IMR-90 (cell line): ENCODE measurements at regions not wholly inside any gene's neighbourhood (a gene's known extent, or its start where the extent isn't known, plus 50 kb on each side); places are given as distances from the start of the nearest gene placed in this dataset.

ENCODE experiments used
- ATAC-seq: fragments of 200-7000 bp; cut with Tn5 transposase; 2 replicates; pipeline ENCODE4 v1.9.1; 2020; ENCODE audit warnings: low read depth, mild to moderate bottlenecking, moderate library complexity
- BruUV-seq: library from RNA; stranded (reverse); fragments of 400-500 nt; replicated peaks from 2 replicates; lab custom pipeline; 2021; lab: Mats Ljungman, UMichigan
- CTCF ChIA-PET: fragments of 300-600 bp; formaldehyde crosslinking; extraction: SDS; loops from one replicate; lab custom pipeline; 2021; ENCODE audit warnings: antibody characterized with exemption; lab: Yijun Ruan, JAX
- POLR2A ChIA-PET: fragments of 300-600 bp; sonication (Branson Sonifier 250); formaldehyde crosslinking; loops from one replicate; lab custom pipeline; 2022; ENCODE audit warnings: antibody characterized with exemption; ENCODE audit not compliant: unreplicated experiment; lab: Charles Lee
- DNase-seq: peaks from one replicate; pipeline ENCODE4 v3.0.0; 2013
- H2AFZ ChIP-seq: replicated peaks from 2 replicates; pipeline ENCODE3; 2013; ENCODE audit warnings: low read length, mild to moderate bottlenecking; ENCODE audit not compliant: poor library complexity
- H2AK5ac ChIP-seq: 2 replicates; pipeline ENCODE4 v1.6.1; 2013; ENCODE audit warnings: low read depth, low read length, inconsistent platforms
- H2AK9ac ChIP-seq: replicated peaks from 2 replicates; pipeline ENCODE3; 2013; ENCODE audit warnings: mild to moderate bottlenecking, low read depth, low read length, moderate library complexity; ENCODE audit not compliant: poor library complexity
- H2BK120ac ChIP-seq: 2 replicates; pipeline ENCODE4 v1.6.1; 2013; ENCODE audit warnings: low read depth, low read length, inconsistent platforms
- H2BK15ac ChIP-seq: 3 replicates; pipeline ENCODE4 v1.6.1; 2013; ENCODE audit warnings: low read depth, low read length, inconsistent platforms
- H2BK20ac ChIP-seq: 2 replicates; pipeline ENCODE4 v1.6.1; 2013; ENCODE audit warnings: low read depth, mild to moderate bottlenecking, inconsistent platforms, low read length, moderate library complexity
- H2BK5ac ChIP-seq: 2 replicates; pipeline ENCODE4 v1.6.1; 2013; ENCODE audit warnings: mild to moderate bottlenecking, low read depth, low read length, inconsistent platforms; ENCODE audit not compliant: poor library complexity, severe bottlenecking
- H3K14ac ChIP-seq: replicated peaks from 2 replicates; pipeline ENCODE4 v1.6.1; 2013; ENCODE audit warnings: low read depth, low read length, inconsistent platforms
- H3K18ac ChIP-seq: 2 replicates; pipeline ENCODE4 v1.6.1; 2013; ENCODE audit warnings: low read depth, low read length, control low read depth
- H3K23ac ChIP-seq: 2 replicates; pipeline ENCODE4 v1.6.1; 2013; ENCODE audit warnings: low read depth, low read length, inconsistent platforms
- H3K27ac ChIP-seq: 2 replicates; pipeline ENCODE4 v1.5.1; 2013; ENCODE audit warnings: mild to moderate bottlenecking, control low read depth, low read length; ENCODE audit not compliant: insufficient read depth
- H3K27me3 ChIP-seq: 2 replicates; pipeline ENCODE4 v1.6.1; 2013; ENCODE audit warnings: low read length; ENCODE audit not compliant: control insufficient read depth, insufficient read depth
- H3K36me3 ChIP-seq: 2 replicates; pipeline ENCODE4 v1.6.1; 2013; ENCODE audit warnings: low read length, mixed read lengths; ENCODE audit not compliant: control insufficient read depth, insufficient read depth
- H3K4ac ChIP-seq: 2 replicates; pipeline ENCODE4 v1.6.1; 2013; ENCODE audit warnings: low read depth, low read length, inconsistent platforms
- H3K4me1 ChIP-seq: 2 replicates; pipeline ENCODE4 v1.6.1; 2013; ENCODE audit warnings: low read length, mixed read lengths; ENCODE audit not compliant: control insufficient read depth, insufficient read depth
- H3K4me2 ChIP-seq: 2 replicates; pipeline ENCODE4 v1.6.1; 2013; ENCODE audit warnings: low read depth, mild to moderate bottlenecking, control low read depth, low read length, moderate library complexity
- H3K4me3 ChIP-seq: 2 replicates; pipeline ENCODE4 v1.5.1; 2013; ENCODE audit warnings: low read depth, mild to moderate bottlenecking, control low read depth, low read length, moderate library complexity; ENCODE audit not compliant: insufficient read depth
- H3K56ac ChIP-seq: 2 replicates; pipeline ENCODE4 v1.6.1; 2013; ENCODE audit warnings: low read length, inconsistent platforms; ENCODE audit not compliant: insufficient read depth; ENCODE audit errors: extremely low read depth
- H3K79me1 ChIP-seq, 2 experiments: 2 replicates each; pipeline ENCODE4 v1.6.1; 2013; ENCODE audit warnings: low read length in 2 of 2, inconsistent platforms in 1 of 2, low read depth in 1 of 2
- H3K9ac ChIP-seq: 2 replicates; pipeline ENCODE4 v1.6.1; 2013; ENCODE audit warnings: low read depth, low read length, control low read depth
- H3K9me1 ChIP-seq: 2 replicates; pipeline ENCODE4 v1.6.1; 2013; ENCODE audit warnings: low read length, inconsistent platforms; ENCODE audit not compliant: insufficient read depth
- H3K9me3 ChIP-seq: 2 replicates; pipeline ENCODE4 v1.6.1; 2013; ENCODE audit warnings: low read length; ENCODE audit not compliant: control insufficient read depth, insufficient read depth
- H4K20me1 ChIP-seq: 2 replicates; pipeline ENCODE4 v1.6.1; 2013; ENCODE audit warnings: low read length, inconsistent platforms; ENCODE audit not compliant: insufficient read depth
- H4K5ac ChIP-seq: 2 replicates; pipeline ENCODE4 v1.6.1; 2013; ENCODE audit warnings: mild to moderate bottlenecking, low read depth, low read length, control low read depth
- H4K8ac ChIP-seq, 2 experiments: 2 replicates each; pipeline ENCODE4 v1.6.1; 2013; ENCODE audit warnings: low read depth in 2 of 2, low read length in 2 of 2, control low read depth in 1 of 2, inconsistent platforms in 1 of 2
- H4K91ac ChIP-seq: 2 replicates; pipeline ENCODE4 v1.6.1; 2013; ENCODE audit warnings: low read depth, low read length, inconsistent platforms; ENCODE audit not compliant: insufficient read depth
- CHD1 ChIP-seq: IDR thresholded peaks from 2 replicates; pipeline ENCODE4 v1.6.1; 2012; ENCODE audit warnings: low read depth, low read length, improper control_type of control experiment
- ELK1 ChIP-seq: fragments of 150-350 bp; IDR thresholded peaks from 2 replicates; pipeline ENCODE4 v1.6.1; 2016; ENCODE audit warnings: low read depth, mild to moderate bottlenecking, low read length, moderate library complexity, borderline replicate concordance
- FOS ChIP-seq: fragments of 150-350 bp; IDR thresholded peaks from 2 replicates; pipeline ENCODE4 v1.6.1; 2016; ENCODE audit warnings: low read depth, low read length
- MXI1 ChIP-seq: IDR thresholded peaks from 2 replicates; pipeline ENCODE4 v1.6.1; 2012; ENCODE audit warnings: low read depth, mild to moderate bottlenecking, low read length, moderate library complexity, borderline replicate concordance
- NFE2L2 ChIP-seq: fragments of 150-350 bp; IDR thresholded peaks from 2 replicates; pipeline ENCODE4 v1.6.1; 2016; ENCODE audit warnings: low read depth, mild to moderate bottlenecking, low read length
- POLR2A ChIP-seq: IDR thresholded peaks from 2 replicates; pipeline ENCODE4 v1.6.1; 2012; ENCODE audit warnings: mild to moderate bottlenecking, low read depth, low read length
- SMC3 ChIP-seq: fragments of 150-350 bp; IDR thresholded peaks from 2 replicates; pipeline ENCODE4 v1.6.1; 2016; ENCODE audit warnings: low read depth, mild to moderate bottlenecking, antibody characterized with exemption, low read length, moderate library complexity
- WGBS, 2 experiments: methylation state at CpG; one replicate each; pipeline versions ENCODE4 v1.1.5 to v1.1.7; 2013; ENCODE audit warnings: missing lambda C conversion rate in 2 of 2; ENCODE audit not compliant: insufficient read length in 1 of 2; ENCODE audit errors: extremely low coverage in 2 of 2; 5-methylcytosine and 5-hydroxymethylcytosine counted together
- dilution Hi-C: fragments of 300-500 bp; cut with HindIII; formaldehyde crosslinking; loops from one replicate; pipeline ENCODE4 v1.14.3; 2018; ENCODE audit warnings: low sequenced_read_pairs; ENCODE audit not compliant: unreplicated experiment
- in situ Hi-C: fragments of 300-500 bp; cut with MboI; formaldehyde crosslinking; loops from 3 replicates; pipeline ENCODE4 v1.14.3; 2019; ENCODE audit warnings: low sequenced_read_pairs, inconsistent platforms, mixed read lengths
- intact Hi-C: fragments of 100-400 bp; cut with micrococcal nuclease; formaldehyde crosslinking; loops from 2 replicates; pipeline ENCODE4 v1.10.0; 2022

- WGBS, 2 experiments = no CpG with 5 or more reads among the region's 2 CpGs
- H4K20me1 ChIP-seq = no peaks in the 10 kb centered on the region
- no peak overlapping the region for H2BK5ac ChIP-seq
- H2BK120ac ChIP-seq = no peak overlapping the region
- H3K4me2 ChIP-seq = no peak overlapping the region
- H3K23ac ChIP-seq = no peak overlapping the region
- intact Hi-C loops = no loop called here
- H3K27me3 ChIP-seq = no peaks in the 10 kb centered on the region
- no peaks in the 10 kb centered on the region for H3K9me1 ChIP-seq
- TF ChIP-seq SMC3 (no peak), CHD1 (no peak), ELK1 (no peak), FOS (no peak), NFE2L2 (no peak), POLR2A (no peak), MXI1 (no peak)
- no peak overlapping the region for H3K4me3 ChIP-seq
- H2AK5ac ChIP-seq = no peak overlapping the region
- no peak overlapping the region for H3K27ac ChIP-seq
- no TSS peak for BruUV-seq
- H2BK20ac ChIP-seq = no peak overlapping the region
- ChIA-PET POLR2A (no interaction called here), CTCF (no interaction called here)
- dilution Hi-C loops = no loop called here
- H3K36me3 ChIP-seq = no peaks in the 10 kb centered on the region
- H3K9me3 ChIP-seq = no peaks in the 10 kb centered on the region
- no peak overlapping the region for H3K56ac ChIP-seq
- H2BK15ac ChIP-seq = no peak overlapping the region
- no peak overlapping the region for H4K5ac ChIP-seq
- in situ Hi-C loops = no loop called here
- DNase-seq (no peak), ATAC-seq (no peak)
- H3K4me1 ChIP-seq = no peaks in the 10 kb centered on the region
- no peak overlapping the region for H4K91ac ChIP-seq
- H3K79me1 ChIP-seq = no peaks in the 10 kb centered on the region
- no peak overlapping the region for H2AFZ ChIP-seq
- no peak overlapping the region for H3K4ac ChIP-seq
- H3K18ac ChIP-seq = no peak overlapping the region
- H3K9ac ChIP-seq = no peak overlapping the region
- no peak overlapping the region for H2AK9ac ChIP-seq
- H3K14ac ChIP-seq = no peak overlapping the region
- no peak overlapping the region for H4K8ac ChIP-seq
Observed at GRCh38 chr4:126859872-126860271, 772.9 kb upstream of the INTU start.
